ENCODE measurements at regions not wholly inside any gene's neighbourhood (a gene's known extent, or its start where the extent isn't known, plus 50 kb on each side); places are given as distances from the start of the nearest gene placed in this dataset.
A peak's percentile ranks its signal among the peaks of the same experiment; 100 is the strongest.

GRCh38 chr1:25120281-25120680 lies 112.0 kb downstream of the SYF2 start (continued):
- no peak for TF ChIP-seq ZNF8 (CRISPR knock-in tag; IDR thresholded peaks at IDR 0.05)

- no peak for ATAC-seq
- TF ChIP-seq RARB (CRISPR knock-in tag; IDR thresholded peaks at IDR 0.05) (no peak), ZC3H10 (CRISPR knock-in tag; IDR thresholded peaks at IDR 0.05) (no peak), CREB5 (CRISPR knock-in tag; IDR thresholded peaks at IDR 0.05; ENCODE audit: low read depth) (no peak), ZNF565 (CRISPR knock-in tag; conservative IDR thresholded peaks at IDR 0.05; ENCODE audit: low read depth) (no peak), TOX (CRISPR knock-in tag; IDR thresholded peaks at IDR 0.05; ENCODE audit: borderline replicate concordance) (no peak), SNAI2 (CRISPR knock-in tag; IDR thresholded peaks at IDR 0.05) (no peak)
Measured at GRCh38 chr1:25118546-25118945, 113.8 kb downstream of the SYF2 start.

- 0 out of 3 replicates have a peak, but pooled peaks have one; percentile 31 for ATAC-seq
- TF ChIP-seq ZFP3 (CRISPR knock-in tag; IDR thresholded peaks at IDR 0.05) (no peak), ZFP30 (CRISPR knock-in tag; IDR thresholded peaks at IDR 0.05) (no peak), POU6F1 (CRISPR knock-in tag; IDR thresholded peaks at IDR 0.05; ENCODE audit: borderline replicate concordance, low read depth) (no peak), TSHZ2 (CRISPR knock-in tag; IDR thresholded peaks at IDR 0.05) (no peak), PPARA (CRISPR knock-in tag; IDR thresholded peaks at IDR 0.05; ENCODE audit: borderline replicate concordance) (no peak), ZNF565 (CRISPR knock-in tag; conservative IDR thresholded peaks at IDR 0.05; ENCODE audit: low read depth) (no peak), CSRNP3 (CRISPR knock-in tag; IDR thresholded peaks at IDR 0.05) (no peak), ZC3H10 (CRISPR knock-in tag; IDR thresholded peaks at IDR 0.05) (no peak), ARNTL (CRISPR knock-in tag; IDR thresholded peaks at IDR 0.05; ENCODE audit: borderline replicate concordance, low read depth) (no peak), ESRRG (CRISPR knock-in tag; IDR thresholded peaks at IDR 0.05) (no peak), ISL1 (CRISPR knock-in tag; IDR thresholded peaks at IDR 0.05) (no peak), GLIS3 (CRISPR knock-in tag; IDR thresholded peaks at IDR 0.05) (no peak), TOX (CRISPR knock-in tag; IDR thresholded peaks at IDR 0.05; ENCODE audit: borderline replicate concordance) (no peak)
Measured at GRCh38 chr1:25117233-25117823, 115.0 kb downstream of the SYF2 start.

- no peak for ATAC-seq
- no peak for TF ChIP-seq POU6F1 (CRISPR knock-in tag; IDR thresholded peaks at IDR 0.05; ENCODE audit: borderline replicate concordance, low read depth)
- no peak for TF ChIP-seq ZNF8 (CRISPR knock-in tag; IDR thresholded peaks at IDR 0.05)
- no peak for TF ChIP-seq PATZ1 (CRISPR knock-in tag; IDR thresholded peaks at IDR 0.05; ENCODE audit: borderline replicate concordance)
- no peak for TF ChIP-seq ZC3H10 (CRISPR knock-in tag; IDR thresholded peaks at IDR 0.05)
- no peak for TF ChIP-seq PPARA (CRISPR knock-in tag; IDR thresholded peaks at IDR 0.05; ENCODE audit: borderline replicate concordance)
- TF ChIP-seq CREB5 (CRISPR knock-in tag; IDR thresholded peaks at IDR 0.05; ENCODE audit: low read depth) = no peak
- no peak for TF ChIP-seq GLIS3 (CRISPR knock-in tag; IDR thresholded peaks at IDR 0.05)
- no peak for TF ChIP-seq OSR1 (CRISPR knock-in tag; IDR thresholded peaks at IDR 0.05)
- TF ChIP-seq ZFP30 (CRISPR knock-in tag; IDR thresholded peaks at IDR 0.05) = no peak
- TF ChIP-seq RARB (CRISPR knock-in tag; IDR thresholded peaks at IDR 0.05) = no peak
- no peak for TF ChIP-seq TSHZ2 (CRISPR knock-in tag; IDR thresholded peaks at IDR 0.05)
- TF ChIP-seq ARNTL (CRISPR knock-in tag; IDR thresholded peaks at IDR 0.05; ENCODE audit: borderline replicate concordance, low read depth) = no peak
Measured at GRCh38 chr1:25116832-25117231, 115.5 kb downstream of the SYF2 start.
